ENCODE measurements at regions not wholly inside any gene's neighbourhood (a gene's known extent, or its start where the extent isn't known, plus 50 kb on each side); places are given as distances from the start of the nearest gene placed in this dataset.

DNA sequence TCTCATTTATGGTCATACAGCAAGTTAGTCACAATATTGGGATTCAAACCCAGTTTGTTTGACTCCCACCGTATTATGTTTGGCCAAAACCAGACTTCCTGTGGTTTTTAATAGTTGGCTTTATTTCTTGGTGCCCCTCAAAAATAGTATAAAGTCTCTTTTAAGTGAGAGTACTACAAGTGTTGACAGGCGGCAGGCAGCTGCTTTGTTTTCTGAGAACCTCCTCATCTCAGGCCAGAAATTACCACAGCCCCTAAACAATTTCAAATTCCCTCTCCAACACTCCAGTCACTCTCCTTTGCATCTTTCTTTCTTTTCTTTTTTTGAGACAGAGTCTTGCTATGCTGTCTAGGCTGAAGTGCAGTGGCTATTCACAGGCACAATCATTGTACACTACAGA lies 121.5 kb downstream of the POLR2M start:
- TF ChIP-seq, protein P1, sequence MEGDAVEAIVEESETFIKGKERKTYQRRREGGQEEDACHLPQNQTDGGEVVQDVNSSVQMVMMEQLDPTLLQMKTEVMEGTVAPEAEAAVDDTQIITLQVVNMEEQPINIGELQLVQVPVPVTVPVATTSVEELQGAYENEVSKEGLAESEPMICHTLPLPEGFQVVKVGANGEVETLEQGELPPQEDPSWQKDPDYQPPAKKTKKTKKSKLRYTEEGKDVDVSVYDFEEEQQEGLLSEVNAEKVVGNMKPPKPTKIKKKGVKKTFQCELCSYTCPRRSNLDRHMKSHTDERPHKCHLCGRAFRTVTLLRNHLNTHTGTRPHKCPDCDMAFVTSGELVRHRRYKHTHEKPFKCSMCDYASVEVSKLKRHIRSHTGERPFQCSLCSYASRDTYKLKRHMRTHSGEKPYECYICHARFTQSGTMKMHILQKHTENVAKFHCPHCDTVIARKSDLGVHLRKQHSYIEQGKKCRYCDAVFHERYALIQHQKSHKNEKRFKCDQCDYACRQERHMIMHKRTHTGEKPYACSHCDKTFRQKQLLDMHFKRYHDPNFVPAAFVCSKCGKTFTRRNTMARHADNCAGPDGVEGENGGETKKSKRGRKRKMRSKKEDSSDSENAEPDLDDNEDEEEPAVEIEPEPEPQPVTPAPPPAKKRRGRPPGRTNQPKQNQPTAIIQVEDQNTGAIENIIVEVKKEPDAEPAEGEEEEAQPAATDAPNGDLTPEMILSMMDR (IDR thresholded peaks at IDR 0.05; ENCODE audit: unreplicated experiment): no peak
- Mint-ChIP-seq H3K36me3 (ENCODE audit: insufficient read depth) (no peaks in the 10 kb centered on the region), H3K9me3 (ENCODE audit: low read depth) (no peaks in the 10 kb centered on the region), H3K27ac (no peak overlapping the region), H3K4me1 (ENCODE audit: low read depth) (no peaks in the 10 kb centered on the region), H3K27me3 (peaks cover 8% of the 10 kb centered on the region), H3K4me3 (ENCODE audit: low read depth) (no peak overlapping the region)
- DNase-seq (ENCODE audit: low spot score, unreplicated experiment): no peak

GRCh38 chr15:57832183-57832582 lies 125.7 kb downstream of the POLR2M start:
- Mint-ChIP-seq H3K4me1 (ENCODE audit: low read depth) (no peaks in the 10 kb centered on the region), H3K27me3 (peaks cover 8% of the 10 kb centered on the region), H3K27ac (no peak overlapping the region), H3K4me3 (ENCODE audit: low read depth) (no peak overlapping the region), H3K9me3 (ENCODE audit: low read depth) (peaks cover 20% of the 10 kb centered on the region), H3K36me3 (ENCODE audit: insufficient read depth) (no peaks in the 10 kb centered on the region)
- DNase-seq (ENCODE audit: low spot score, unreplicated experiment): no peak
- TF ChIP-seq, protein P1 (IDR thresholded peaks at IDR 0.05; ENCODE audit: unreplicated experiment): no peak

DNA sequence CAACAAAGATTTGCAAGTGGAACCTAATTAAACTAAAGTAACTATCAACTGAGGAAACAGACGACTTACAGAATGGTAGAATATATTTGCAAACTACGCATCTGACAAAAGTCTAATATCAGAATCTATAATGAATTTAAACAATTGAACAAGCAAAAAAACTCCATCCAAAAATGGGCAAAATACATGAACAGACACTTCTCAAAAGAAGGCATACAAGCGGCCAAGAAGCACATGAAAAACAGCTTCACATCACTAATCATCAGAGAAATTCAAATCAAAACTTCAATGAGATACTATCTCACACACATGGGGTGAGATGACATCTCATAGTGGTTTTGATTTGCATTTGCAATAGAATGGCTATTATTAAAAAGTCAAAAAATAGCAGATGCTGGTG lies 128.6 kb downstream of the POLR2M start:
- Mint-ChIP-seq H3K4me1 (ENCODE audit: low read depth) (no peaks in the 10 kb centered on the region), H3K27ac (no peak overlapping the region), H3K9me3 (ENCODE audit: low read depth) (peaks cover 20% of the 10 kb centered on the region), H3K36me3 (ENCODE audit: insufficient read depth) (no peaks in the 10 kb centered on the region), H3K4me3 (ENCODE audit: low read depth) (no peak overlapping the region), H3K27me3 (no peaks in the 10 kb centered on the region)
- TF ChIP-seq, protein P1 (IDR thresholded peaks at IDR 0.05; ENCODE audit: unreplicated experiment): no peak
- no peak for DNase-seq (ENCODE audit: low spot score, unreplicated experiment)

GRCh38 chr15:57849317-57849716 lies 142.8 kb downstream of the POLR2M start:
- DNase-seq (ENCODE audit: low spot score, unreplicated experiment): no peak
- TF ChIP-seq, protein P1 (IDR thresholded peaks at IDR 0.05; ENCODE audit: unreplicated experiment): no peak
- no peak overlapping the region for H3K4me3 Mint-ChIP-seq (ENCODE audit: low read depth)

DNA sequence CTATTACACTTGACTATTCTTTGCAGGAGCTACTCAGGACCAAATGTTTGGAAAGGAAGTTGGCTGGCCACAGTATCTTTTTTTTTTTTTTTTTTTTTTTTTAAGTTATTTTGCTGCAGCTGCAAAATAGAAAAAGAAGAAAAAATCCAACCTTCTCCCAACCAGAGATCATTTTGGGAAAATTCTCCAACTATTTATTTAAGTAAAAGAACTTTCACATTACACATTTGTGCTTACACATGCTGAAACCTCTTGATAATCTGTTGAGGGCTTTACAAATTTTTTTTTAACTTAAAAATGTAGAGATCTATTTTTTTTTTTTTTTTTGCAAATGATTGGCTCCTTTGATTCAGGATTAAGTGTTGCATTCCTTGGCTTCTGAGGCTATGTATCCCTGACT lies 148.0 kb downstream of the POLR2M start:
- Mint-ChIP-seq H3K36me3 (ENCODE audit: insufficient read depth) (no peaks in the 10 kb centered on the region), H3K27me3 (peaks cover 18% of the 10 kb centered on the region), H3K4me1 (ENCODE audit: low read depth) (no peaks in the 10 kb centered on the region), H3K4me3 (ENCODE audit: low read depth) (no peak overlapping the region), H3K27ac (no peak overlapping the region), H3K9me3 (ENCODE audit: low read depth) (no peaks in the 10 kb centered on the region)
- DNase-seq (ENCODE audit: low spot score, unreplicated experiment): no peak
- TF ChIP-seq, protein P1 (IDR thresholded peaks at IDR 0.05; ENCODE audit: unreplicated experiment): no peak

More at GRCh38 chr15:57849317-57849716, 142.8 kb downstream of the POLR2M start:
- no peaks in the 10 kb centered on the region for H3K9me3 Mint-ChIP-seq (ENCODE audit: low read depth)
- H3K27ac Mint-ChIP-seq: no peak overlapping the region
- H3K4me1 Mint-ChIP-seq (ENCODE audit: low read depth): no peaks in the 10 kb centered on the region
- no peaks in the 10 kb centered on the region for H3K36me3 Mint-ChIP-seq (ENCODE audit: insufficient read depth)
- H3K27me3 Mint-ChIP-seq: peaks cover 16% of the 10 kb centered on the region

Data from progenitor cell of endocrine pancreas (in vitro differentiated cells).